SK-N-SH treated with all-trans-retinoic acid at 6 μM for 48 hours (cell line): ENCODE measurements at regions not wholly inside any gene's neighbourhood (a gene's known extent, or its start where the extent isn't known, plus 50 kb on each side); places are given as distances from the start of the nearest gene placed in this dataset.
A peak's percentile ranks its signal among the peaks of the same experiment; 100 is the strongest.

Source experiments
- ATAC-seq: fragments of 200-7000 bp; cut with Tn5 transposase; 3 replicates; pipeline ENCODE4 v1.9.1; 2020; ENCODE audit warnings: mild to moderate bottlenecking, moderate library complexity
- ARNTL ChIP-seq: fragments of 450-650 bp; formaldehyde crosslinking; IDR thresholded peaks from 2 replicates; pipeline ENCODE4 v1.5.0; 2020; ENCODE audit warnings: low read depth, mild to moderate bottlenecking, moderate library complexity, borderline replicate concordance
- BACH2 ChIP-seq: fragments of 250-450 bp; sonication (Bioruptor Pico); IDR thresholded peaks from 2 replicates; pipeline ENCODE4 v1.9.0; 2021; ENCODE audit warnings: mild to moderate bottlenecking, borderline replicate concordance
- CREB5 ChIP-seq: fragments of 250-450 bp; sonication (Bioruptor Pico); IDR thresholded peaks from 2 replicates; pipeline ENCODE4 v1.5.1; 2020; ENCODE audit warnings: low read depth, mild to moderate bottlenecking, moderate library complexity
- CSDC2 ChIP-seq: fragments of 250-450 bp; sonication (Bioruptor Pico); IDR thresholded peaks from 2 replicates; pipeline ENCODE4 v1.5.0; 2020; ENCODE audit warnings: mild to moderate bottlenecking, moderate library complexity
- CSRNP3 ChIP-seq: fragments of 250-450 bp; sonication (Bioruptor Pico); IDR thresholded peaks from 2 replicates; pipeline ENCODE4 v1.5.1; 2021; ENCODE audit warnings: mild to moderate bottlenecking, moderate library complexity
- ESRRG ChIP-seq: fragments of 250-450 bp; sonication (Bioruptor Pico); IDR thresholded peaks from 2 replicates; pipeline ENCODE4 v1.6.1; 2021; ENCODE audit warnings: mild to moderate bottlenecking
- GLIS3 ChIP-seq: fragments of 250-450 bp; sonication (Bioruptor Pico); IDR thresholded peaks from 2 replicates; pipeline ENCODE4 v1.5.0; 2020; ENCODE audit warnings: mild to moderate bottlenecking, moderate library complexity
- OSR1 ChIP-seq: fragments of 250-450 bp; sonication (Bioruptor Pico); IDR thresholded peaks from 2 replicates; pipeline ENCODE4 v1.8.0; 2022; ENCODE audit warnings: moderate library complexity, mild to moderate bottlenecking, inconsistent platforms
- PATZ1 ChIP-seq: fragments of 250-450 bp; sonication (Bioruptor Pico); IDR thresholded peaks from 2 replicates; pipeline ENCODE4 v1.8.0; 2020; ENCODE audit warnings: mild to moderate bottlenecking, moderate library complexity, borderline replicate concordance
- PPARA ChIP-seq: fragments of 250-450 bp; sonication (Bioruptor Pico); IDR thresholded peaks from 2 replicates; pipeline ENCODE4 v1.5.0; 2020; ENCODE audit warnings: mild to moderate bottlenecking, borderline replicate concordance
- RARB ChIP-seq: fragments of 250-450 bp; sonication (Bioruptor Pico); IDR thresholded peaks from 2 replicates; pipeline ENCODE4 v1.8.0; 2021; ENCODE audit warnings: mild to moderate bottlenecking, moderate library complexity
- SNAI2 ChIP-seq: fragments of 250-450 bp; sonication (Bioruptor Pico); IDR thresholded peaks from 2 replicates; pipeline ENCODE4 v1.5.0; 2020; ENCODE audit warnings: mild to moderate bottlenecking, moderate library complexity
- TCF4 ChIP-seq: fragments of 250-450 bp; sonication (Bioruptor Pico); IDR thresholded peaks from 2 replicates; pipeline ENCODE4 v1.8.0; 2021; ENCODE audit warnings: mild to moderate bottlenecking, moderate library complexity, borderline replicate concordance
- TOX ChIP-seq: fragments of 250-450 bp; sonication (Bioruptor Pico); IDR thresholded peaks from 2 replicates; pipeline ENCODE4 v1.8.0; 2021; ENCODE audit warnings: mild to moderate bottlenecking, moderate library complexity, borderline replicate concordance
- ZC3H10 ChIP-seq: fragments of 250-450 bp; sonication (Bioruptor Pico); IDR thresholded peaks from 2 replicates; pipeline ENCODE4 v1.5.1; 2021; ENCODE audit warnings: mild to moderate bottlenecking, moderate library complexity
- ZFP3 ChIP-seq: fragments of 250-450 bp; sonication (Bioruptor Pico); IDR thresholded peaks from 2 replicates; pipeline ENCODE4 v1.5.0; 2020; ENCODE audit warnings: mild to moderate bottlenecking, moderate library complexity
- ZFP30 ChIP-seq: fragments of 450-650 bp; formaldehyde crosslinking; IDR thresholded peaks from 2 replicates; pipeline ENCODE4 v1.5.0; 2022; ENCODE audit warnings: mild to moderate bottlenecking, moderate library complexity
- ZNF565 ChIP-seq: fragments of 450-650 bp; formaldehyde crosslinking; conservative IDR thresholded peaks from 2 replicates; pipeline ENCODE4 v1.5.0; 2020; ENCODE audit warnings: low read depth, mild to moderate bottlenecking, moderate library complexity
- ZNF70 ChIP-seq: fragments of 450-650 bp; formaldehyde crosslinking; IDR thresholded peaks from 2 replicates; pipeline ENCODE4 v1.5.0; 2020; ENCODE audit warnings: mild to moderate bottlenecking, moderate library complexity
- ZNF8 ChIP-seq: fragments of 450-650 bp; formaldehyde crosslinking; IDR thresholded peaks from 2 replicates; pipeline ENCODE4 v1.5.0; 2020; ENCODE audit warnings: mild to moderate bottlenecking, moderate library complexity
- TF ChIP-seq, protein P1 (sequence below): fragments of 250-450 bp; sonication (Bioruptor Pico); IDR thresholded peaks from 2 replicates; pipeline ENCODE4 v1.8.0; 2021; ENCODE audit warnings: low read depth, mild to moderate bottlenecking, moderate library complexity, borderline replicate concordance

DNA sequence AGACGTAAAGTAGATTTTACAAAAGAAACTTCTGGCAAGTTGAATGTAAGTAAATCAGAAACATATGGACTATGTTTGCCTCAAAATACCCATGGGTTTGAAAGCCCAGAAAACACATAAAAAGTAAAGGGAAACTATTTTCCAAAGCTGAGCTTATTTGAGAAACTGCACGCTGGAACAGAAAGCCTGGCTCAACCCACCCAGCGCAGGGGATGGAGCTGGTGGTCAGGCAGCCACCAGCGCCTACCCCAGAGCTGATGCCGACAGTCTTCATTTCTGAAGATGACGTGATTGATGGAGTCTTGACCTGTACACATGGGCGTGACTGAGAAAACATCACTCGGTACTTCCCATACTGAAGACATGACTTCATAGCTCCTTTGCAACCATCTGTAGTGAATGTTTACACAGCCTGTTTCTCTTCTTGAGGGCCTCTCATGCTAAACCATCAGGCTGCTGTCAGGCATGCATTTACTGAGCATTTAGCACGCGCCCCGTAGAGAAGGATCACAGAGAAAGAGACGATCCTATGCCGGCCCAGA lies 232.6 kb upstream of the AUTS2 start:
- TF ChIP-seq TCF4, result no peak
- TF ChIP-seq OSR1 (CRISPR knock-in tag), result no peak
- no peak for TF ChIP-seq ARNTL (CRISPR knock-in tag)
- TF ChIP-seq PPARA (CRISPR knock-in tag), result no peak
- TF ChIP-seq ZNF70 (CRISPR knock-in tag), result no peak
- no peak for TF ChIP-seq SNAI2
- no peak for TF ChIP-seq ZFP3 (CRISPR knock-in tag)
- TF ChIP-seq GLIS3 (CRISPR knock-in tag), result no peak
- no peak for TF ChIP-seq TOX
- no peak for TF ChIP-seq PATZ1 (CRISPR knock-in tag)
- TF ChIP-seq ZNF8 (CRISPR knock-in tag), result no peak
- peak; percentile 35; the same call in 2 of the 3 replicates for ATAC-seq

DNA sequence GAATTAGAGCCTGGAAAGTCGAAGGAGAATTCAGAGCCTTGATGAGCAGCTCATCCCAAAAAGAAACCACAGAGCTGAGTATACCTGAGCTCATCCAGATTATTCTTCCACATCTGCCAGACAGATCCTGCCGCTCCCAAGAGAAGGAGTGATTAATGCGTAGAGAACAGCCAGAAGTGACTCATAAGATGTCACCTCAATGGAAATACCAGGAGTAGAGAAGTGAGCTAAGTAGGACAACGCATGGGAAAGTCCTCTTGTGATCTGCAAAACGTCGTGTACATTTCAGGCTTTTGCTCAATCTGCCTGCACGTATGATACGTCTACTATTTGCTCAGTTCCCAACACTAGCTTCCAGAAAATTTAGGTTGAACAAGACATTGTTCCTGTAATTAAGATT lies 230.5 kb upstream of the AUTS2 start:
- ATAC-seq, result peak; percentile 32; the same call in 2 of the 3 replicates
- no peak for TF ChIP-seq TCF4
- TF ChIP-seq, protein P1, sequence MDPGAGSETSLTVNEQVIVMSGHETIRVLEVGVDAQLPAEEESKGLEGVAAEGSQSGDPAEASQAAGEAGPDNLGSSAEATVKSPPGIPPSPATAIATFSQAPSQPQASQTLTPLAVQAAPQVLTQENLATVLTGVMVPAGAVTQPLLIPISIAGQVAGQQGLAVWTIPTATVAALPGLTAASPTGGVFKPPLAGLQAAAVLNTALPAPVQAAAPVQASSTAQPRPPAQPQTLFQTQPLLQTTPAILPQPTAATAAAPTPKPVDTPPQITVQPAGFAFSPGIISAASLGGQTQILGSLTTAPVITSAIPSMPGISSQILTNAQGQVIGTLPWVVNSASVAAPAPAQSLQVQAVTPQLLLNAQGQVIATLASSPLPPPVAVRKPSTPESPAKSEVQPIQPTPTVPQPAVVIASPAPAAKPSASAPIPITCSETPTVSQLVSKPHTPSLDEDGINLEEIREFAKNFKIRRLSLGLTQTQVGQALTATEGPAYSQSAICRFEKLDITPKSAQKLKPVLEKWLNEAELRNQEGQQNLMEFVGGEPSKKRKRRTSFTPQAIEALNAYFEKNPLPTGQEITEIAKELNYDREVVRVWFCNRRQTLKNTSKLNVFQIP (CRISPR knock-in tag), result no peak
- no peak for TF ChIP-seq OSR1 (CRISPR knock-in tag)
- no peak for TF ChIP-seq ZFP3 (CRISPR knock-in tag)
- no peak for TF ChIP-seq GLIS3 (CRISPR knock-in tag)
- TF ChIP-seq ZC3H10, result no peak
- TF ChIP-seq, all 23 proteins: peak for 0

DNA sequence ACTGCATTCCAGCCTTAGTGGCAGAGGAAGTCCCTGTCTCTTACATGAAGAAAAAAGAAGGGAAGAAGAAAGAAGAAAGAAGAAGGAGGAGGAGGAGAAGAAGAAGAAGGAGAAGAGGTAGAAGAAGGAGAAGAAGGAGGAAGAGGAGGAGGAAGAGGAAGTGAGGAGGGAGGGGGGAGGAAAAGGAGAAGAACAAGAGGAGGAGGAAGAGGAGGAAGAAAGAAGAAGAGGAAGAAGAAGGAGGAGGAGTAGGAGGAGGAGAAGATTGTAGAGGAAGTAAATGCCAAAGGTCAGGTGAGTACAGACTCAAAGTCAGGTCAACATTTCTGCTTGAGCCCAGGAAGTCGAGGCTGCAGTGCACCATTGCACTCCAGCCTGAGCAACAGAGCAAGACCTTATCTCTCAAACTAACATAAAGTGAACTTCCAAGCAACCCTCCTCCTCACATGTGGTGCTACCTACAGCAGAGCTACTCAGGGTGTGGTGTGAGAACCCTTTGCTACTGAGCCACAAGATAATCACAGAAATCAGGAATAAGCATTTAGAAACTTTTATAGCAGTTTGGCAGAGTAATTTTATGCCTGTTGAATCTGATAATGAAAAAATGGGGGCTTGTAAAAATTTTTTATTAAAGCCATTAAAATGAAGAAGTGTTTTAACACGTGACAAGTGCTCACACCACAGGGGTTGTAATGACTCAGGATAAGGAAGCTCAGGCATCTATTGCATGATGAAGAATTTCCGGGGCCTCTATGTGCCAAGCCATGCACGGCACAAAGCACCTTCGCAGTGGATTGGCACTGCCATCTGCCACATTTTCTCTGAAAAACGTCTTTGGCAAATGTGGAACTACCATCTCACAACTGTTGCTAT lies 224.9 kb upstream of the AUTS2 start:
- ATAC-seq, result peak; percentile 79
- TF ChIP-seq ZNF565 (CRISPR knock-in tag), result no peak
- TF ChIP-seq GLIS3 (CRISPR knock-in tag), result no peak
- TF ChIP-seq PATZ1 (CRISPR knock-in tag), result no peak

DNA sequence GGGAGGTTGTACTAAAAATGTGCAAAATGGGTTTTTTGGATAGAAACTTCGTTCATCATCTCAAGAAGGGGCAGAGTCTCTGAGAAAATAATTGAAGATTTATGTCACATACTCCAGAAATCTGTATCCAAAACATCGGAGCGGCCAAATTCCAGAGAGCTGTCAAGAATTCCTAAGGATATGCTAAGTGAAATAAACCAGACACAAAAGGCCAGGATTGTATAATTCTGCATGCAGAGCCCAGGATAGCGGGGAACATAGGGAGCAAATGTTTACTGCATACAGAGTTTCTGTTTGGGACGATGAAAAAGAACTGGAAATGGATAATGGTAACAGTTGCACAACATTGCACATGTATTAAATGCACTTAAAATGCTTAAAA lies 224.2 kb upstream of the AUTS2 start:
- peak; percentile 81 for ATAC-seq
- no peak for TF ChIP-seq CSDC2 (CRISPR knock-in tag)
- no peak for TF ChIP-seq ZFP30 (CRISPR knock-in tag)
- TF ChIP-seq RARB (CRISPR knock-in tag), result no peak
- TF ChIP-seq ZC3H10, result no peak
- TF ChIP-seq ESRRG (CRISPR knock-in tag), result 0 out of 2 replicates have a peak, but pooled peaks have one; percentile 27
- TF ChIP-seq ZNF8 (CRISPR knock-in tag), result no peak
- TF ChIP-seq SNAI2, result no peak
- no peak for TF ChIP-seq TOX
- TF ChIP-seq GLIS3 (CRISPR knock-in tag), result no peak
- no peak for TF ChIP-seq ZNF565 (CRISPR knock-in tag)
- no peak for TF ChIP-seq PATZ1 (CRISPR knock-in tag)
- peak; percentile 42 for TF ChIP-seq CREB5 (CRISPR knock-in tag)
- no peak for TF ChIP-seq OSR1 (CRISPR knock-in tag)
- no peak for TF ChIP-seq CSRNP3
- no peak for TF ChIP-seq ARNTL (CRISPR knock-in tag)
- TF ChIP-seq ZNF70 (CRISPR knock-in tag), result no peak
- TF ChIP-seq PPARA (CRISPR knock-in tag), result no peak
- TF ChIP-seq BACH2 (CRISPR knock-in tag), result no peak
